Activated T-helper 1 cell treated with Interleukin-2 at 50 U/mL for 16 hours (primary cell): ENCODE measurements at regions not wholly inside any gene's neighbourhood (a gene's known extent, or its start where the extent isn't known, plus 50 kb on each side); places are given as distances from the start of the nearest gene placed in this dataset.

Experiments used
- DNase-seq: peaks from one replicate; pipeline ENCODE4 v3.0.0-alpha.2; 2020; ENCODE audit warnings: low read depth

DNA sequence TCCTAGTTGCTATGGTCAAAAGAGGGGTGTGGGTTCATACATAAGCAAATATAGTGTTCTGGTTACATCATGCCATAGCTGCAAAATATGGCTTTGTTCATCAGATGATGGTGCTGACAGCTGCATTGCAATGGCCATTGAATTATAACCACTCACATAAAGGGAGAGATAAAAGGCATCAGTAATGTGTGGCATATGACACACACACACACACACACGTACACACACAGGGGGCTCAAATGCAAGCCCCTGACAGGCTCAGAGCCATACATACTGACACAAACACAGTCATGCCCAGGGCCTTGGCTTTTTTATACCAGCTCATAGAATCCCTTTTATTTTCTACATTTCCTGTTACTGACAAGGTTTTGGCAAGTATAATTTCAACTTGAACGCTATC, 698.9 kb downstream of the BCL11B start:
- no peak for DNase-seq

- no peak for DNase-seq
These were observed 695.5 kb downstream of the BCL11B start for GRCh38 chr14:98576463-98576862.

- no peak for DNase-seq
These were observed 693.8 kb downstream of the BCL11B start for GRCh38 chr14:98578204-98578603.

DNA sequence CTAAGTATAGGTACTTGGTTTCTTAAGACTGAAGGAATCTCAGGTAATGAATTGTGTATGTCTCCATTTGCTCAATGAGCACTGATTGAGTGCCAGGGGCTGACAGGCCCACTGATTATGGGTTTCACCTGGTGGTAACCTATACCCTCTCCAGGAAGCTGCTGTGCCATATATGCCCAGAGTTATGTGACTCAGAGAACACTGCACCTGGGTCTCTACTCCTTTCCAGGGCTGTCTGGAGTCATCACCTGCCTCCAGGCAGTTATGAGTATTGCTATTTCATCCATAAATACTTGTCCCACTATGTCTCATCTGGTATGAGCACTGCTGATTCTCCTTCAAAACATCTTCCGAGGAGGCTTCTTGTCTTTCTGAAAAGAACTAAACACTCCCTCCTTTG, 692.9 kb downstream of the BCL11B start:
- no peak for DNase-seq

DNA sequence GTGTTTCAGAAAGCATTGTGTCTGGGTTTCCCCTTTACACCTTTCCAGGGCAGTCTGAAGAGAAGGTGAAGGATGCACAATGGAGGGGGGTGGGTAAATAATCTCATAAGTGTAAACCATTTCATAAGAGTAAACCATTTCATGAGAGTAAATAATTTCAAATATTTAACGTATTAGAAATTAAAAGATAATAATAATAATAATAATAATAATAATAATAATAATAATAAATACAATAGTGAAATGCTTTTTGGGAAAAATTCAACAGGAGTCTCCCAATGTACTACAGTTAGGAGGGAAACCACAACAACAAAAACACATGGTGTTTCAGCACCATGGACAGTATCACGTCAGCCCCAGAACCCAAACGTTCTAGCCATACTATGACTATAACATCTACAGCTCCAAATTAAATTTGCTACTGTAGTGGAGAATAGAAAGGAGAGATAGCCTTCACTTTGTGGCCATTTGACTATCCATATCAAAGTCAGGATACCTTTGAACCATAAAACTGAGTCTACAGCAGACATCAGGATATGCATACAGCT, 691.8 kb downstream of the BCL11B start:
- no peak for DNase-seq

GRCh38 chr14:98582276-98582675, 689.7 kb downstream of the BCL11B start:
- no peak for DNase-seq

- no peak for DNase-seq
These were observed 680.8 kb downstream of the BCL11B start for GRCh38 chr14:98591161-98591560.

DNA sequence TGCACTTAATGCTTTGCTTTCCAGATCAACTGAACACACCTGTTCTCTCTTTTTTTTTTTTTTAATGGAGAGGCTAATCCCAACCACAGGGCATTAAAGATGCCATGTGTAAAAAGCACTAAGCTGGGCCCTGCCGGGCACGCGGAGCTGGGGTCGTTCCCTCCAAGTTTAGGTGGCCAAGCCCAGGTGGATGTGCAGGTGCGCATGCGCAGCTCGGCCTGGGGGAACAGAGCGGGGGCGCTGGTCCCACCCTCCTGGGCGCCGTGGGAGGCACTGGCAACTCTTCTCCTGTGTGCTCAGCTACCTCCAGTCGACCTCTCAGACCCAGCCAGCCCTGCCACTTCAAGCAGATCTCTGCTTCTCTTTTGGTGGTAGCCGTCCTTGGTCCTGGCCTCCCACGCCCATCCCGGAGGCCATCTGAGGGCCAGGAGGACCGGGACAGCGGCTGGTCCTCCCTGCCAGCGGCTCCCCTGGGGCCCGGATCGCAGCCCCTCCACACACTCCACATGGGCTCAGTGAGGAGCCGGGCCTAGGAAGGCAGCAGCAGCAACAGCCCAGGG, 679.3 kb downstream of the BCL11B start:
- DNase-seq, result no peak

- DNase-seq, result no peak
These were observed 678.6 kb downstream of the BCL11B start for GRCh38 chr14:98593361-98593761.

DNA sequence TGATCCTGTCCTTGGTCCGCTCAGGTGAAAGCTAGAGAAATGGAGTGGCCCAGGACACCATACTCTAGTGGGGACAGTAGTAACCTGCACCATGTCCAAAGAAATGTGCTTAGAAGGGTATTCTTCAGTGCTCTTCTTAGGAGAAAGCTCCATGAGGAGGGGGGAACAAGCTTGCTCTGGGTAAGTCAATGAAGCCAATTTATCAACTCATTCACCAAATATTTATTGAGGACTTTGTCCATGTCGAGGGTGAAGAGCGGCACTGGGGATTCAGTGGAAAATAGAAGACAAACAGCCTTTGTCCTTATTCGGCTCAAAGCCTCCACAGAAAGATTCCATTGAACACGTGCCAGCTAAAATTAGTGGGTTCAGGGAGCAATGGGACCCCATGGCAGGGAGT, 677.8 kb downstream of the BCL11B start:
- no peak for DNase-seq

- no peak for DNase-seq
These were observed 673.4 kb downstream of the BCL11B start for GRCh38 chr14:98598576-98598975.

- no peak for DNase-seq
These were observed 672.9 kb downstream of the BCL11B start for GRCh38 chr14:98599082-98599481.

GRCh38 chr14:98602983-98603382, 669.0 kb downstream of the BCL11B start:
- DNase-seq, result no peak

GRCh38 chr14:98605043-98605442, 667.0 kb downstream of the BCL11B start:
- DNase-seq, result no peak

DNA sequence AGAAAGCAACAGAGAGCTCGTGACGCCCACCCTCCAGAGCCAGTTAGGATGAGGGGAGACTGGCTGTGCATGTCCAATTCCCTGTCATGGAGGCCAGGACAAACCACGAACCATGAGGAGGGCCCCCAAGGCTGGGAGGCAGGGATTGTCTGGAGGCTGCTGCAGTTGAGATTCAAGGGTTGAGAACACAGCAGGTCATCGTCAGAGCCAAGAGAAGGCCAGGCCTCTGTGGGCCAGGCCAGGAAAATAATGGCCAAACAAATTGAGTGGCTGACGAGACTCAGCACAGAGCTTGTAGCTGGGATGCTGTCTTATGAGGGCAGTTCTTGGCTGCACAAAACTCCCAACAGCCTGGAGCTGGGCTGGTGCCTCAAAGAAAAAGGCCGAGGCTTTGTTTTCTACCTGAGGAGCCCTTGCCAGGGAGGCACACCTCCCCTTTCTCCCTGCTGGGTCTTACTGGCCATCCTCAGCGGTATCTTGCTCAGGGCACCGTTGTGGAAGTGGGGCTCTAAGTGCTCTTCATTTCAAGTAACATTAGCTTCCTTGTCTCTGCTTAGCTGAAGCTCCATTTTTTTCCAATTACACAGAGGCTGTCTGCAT, 665.9 kb downstream of the BCL11B start:
- no peak for DNase-seq

DNA sequence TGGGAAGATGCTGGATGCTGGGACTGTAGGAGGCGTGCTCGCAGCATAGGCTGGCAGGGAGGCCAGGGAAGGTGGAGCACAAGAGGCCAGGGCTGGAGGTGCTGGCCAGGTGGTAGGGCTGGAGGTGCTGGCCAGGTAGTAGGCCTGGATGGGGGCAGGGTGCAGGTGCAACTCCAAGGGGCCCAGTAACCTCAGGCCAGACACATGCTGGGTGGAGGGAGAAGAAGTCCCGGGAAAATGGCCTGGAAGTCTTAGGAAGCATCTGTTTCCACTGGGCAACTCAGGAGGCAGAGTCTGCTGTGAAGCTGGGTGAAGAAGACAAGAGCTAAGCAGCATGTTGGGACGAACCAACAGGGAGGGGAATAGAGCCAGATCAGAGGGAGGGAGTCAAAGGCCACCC, 665.2 kb downstream of the BCL11B start:
- DNase-seq, result no peak

DNA sequence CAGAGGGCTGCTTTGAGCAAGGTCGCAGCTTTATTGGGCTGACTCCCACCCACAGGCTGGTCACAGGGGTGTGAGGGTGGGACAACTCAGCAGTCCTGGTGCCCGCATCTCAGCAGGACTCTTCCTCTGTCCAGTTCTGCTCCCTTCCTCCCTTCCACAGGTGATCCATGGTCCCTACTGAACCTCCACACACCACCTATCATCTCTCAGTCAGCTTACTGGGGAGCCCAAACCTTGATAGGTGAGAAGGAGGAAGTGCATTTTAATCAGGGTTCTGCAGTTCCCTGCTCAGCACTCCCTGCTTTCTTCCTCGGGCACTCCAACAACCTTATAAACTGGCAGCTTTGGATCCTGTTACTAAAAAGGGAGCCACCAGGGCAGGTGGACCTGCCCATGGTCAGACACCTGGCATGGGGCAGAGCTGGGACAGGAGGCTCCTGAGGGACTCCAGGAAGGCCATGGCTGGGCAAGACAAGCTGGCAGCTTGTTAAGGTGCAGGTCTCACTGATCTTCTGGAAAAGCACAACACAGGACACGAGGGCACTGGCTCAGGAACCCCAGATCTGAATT, 664.6 kb downstream of the BCL11B start:
- no peak for DNase-seq

DNA sequence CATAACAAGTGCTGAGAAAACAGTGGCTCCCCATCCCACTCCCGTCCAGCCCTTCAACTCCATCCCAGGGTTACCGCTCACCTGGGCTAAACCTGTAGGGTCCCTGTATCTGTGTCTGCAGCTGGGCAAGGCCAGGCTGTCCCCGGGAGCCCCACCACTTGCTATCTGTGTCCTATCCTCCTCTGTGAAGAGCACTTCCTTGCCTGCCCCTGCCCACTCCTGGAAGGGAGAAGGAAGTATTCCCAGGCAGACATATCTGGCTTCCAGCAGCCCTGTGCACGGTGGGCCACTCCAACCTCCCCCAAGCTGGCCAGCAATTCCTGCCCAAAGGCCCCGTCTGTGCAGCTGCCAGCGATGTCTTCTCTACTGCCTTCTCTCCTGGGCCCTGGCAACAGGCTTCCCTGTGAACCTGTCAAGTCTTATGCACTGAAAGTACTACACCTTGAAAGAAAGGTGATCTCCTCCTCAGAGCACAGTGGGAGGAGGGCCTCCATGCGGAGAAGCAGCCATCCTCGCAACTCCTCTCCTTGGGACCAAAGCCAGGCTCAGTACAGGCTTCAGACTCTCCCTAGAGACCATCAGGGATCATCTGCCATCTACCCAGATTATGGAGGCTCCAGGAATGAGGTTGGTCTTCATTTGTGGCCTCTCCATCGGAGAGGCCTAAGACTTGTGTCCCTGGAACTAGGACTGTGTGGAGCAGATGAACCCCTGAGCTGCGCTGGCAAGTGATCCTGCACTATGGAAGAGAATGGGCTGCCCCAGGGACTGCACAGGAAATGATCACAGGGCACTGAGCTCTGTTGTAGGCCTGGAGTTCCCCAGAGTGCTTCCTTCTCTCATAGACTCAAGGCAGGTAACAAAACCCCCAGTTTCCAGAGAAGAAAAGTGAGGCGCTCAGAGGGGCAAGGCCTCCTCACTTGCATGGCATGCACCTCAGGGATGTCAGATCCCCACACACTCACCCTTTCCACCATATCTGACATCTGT, 663.6 kb downstream of the BCL11B start:
- peak; percentile 7 for DNase-seq

- no peak for DNase-seq
These were observed 659.4 kb downstream of the BCL11B start for GRCh38 chr14:98612434-98613200.

DNA sequence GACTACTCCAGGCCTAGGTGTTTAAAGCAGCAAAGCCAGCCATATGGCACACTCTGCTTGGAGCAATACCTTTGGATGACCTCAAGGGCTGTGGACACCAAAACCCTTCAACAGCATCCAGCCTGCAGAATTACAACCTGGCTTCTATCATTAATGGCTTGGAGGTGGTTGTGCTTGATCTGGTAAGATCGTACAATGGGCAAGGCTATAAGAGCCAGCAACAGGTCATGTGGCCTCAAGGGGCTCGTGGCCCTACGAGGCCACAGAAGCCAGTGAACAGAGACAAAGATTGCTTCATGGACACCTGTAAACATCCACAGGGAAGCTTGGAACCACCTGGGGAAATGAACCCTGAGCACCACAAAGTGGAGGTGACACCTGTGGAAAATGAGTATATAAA, 657.3 kb downstream of the BCL11B start:
- DNase-seq, result no peak

- no peak for DNase-seq
These were observed 649.6 kb downstream of the BCL11B start for GRCh38 chr14:98622208-98623051.
